OCI-LY1 (cell line): ENCODE measurements at regions not wholly inside any gene's neighbourhood (a gene's known extent, or its start where the extent isn't known, plus 50 kb on each side); places are given as distances from the start of the nearest gene placed in this dataset.

Experiments used
- H2AFZ ChIP-seq: fragments of 200-600 bp; sonication (generic), shearing (Covaris generic); 2 replicates; pipeline ENCODE4 v1.6.0; 2014; ENCODE audit warnings: antibody characterized with exemption, mild to moderate bottlenecking, low read length
- H3F3A ChIP-seq: fragments of 200-600 bp; sonication (generic), shearing (Covaris generic); 2 replicates; pipeline ENCODE4 v1.6.0; 2014; ENCODE audit warnings: mild to moderate bottlenecking, antibody characterized with exemption, low read length, moderate library complexity; ENCODE audit not compliant: insufficient read depth
- H3K27ac ChIP-seq: fragments of 200-600 bp; sonication (generic); 2 replicates; pipeline ENCODE4 v1.5.1; 2014; ENCODE audit warnings: low read length, mixed run types, mild to moderate bottlenecking, low read depth; ENCODE audit not compliant: poor library complexity, severe bottlenecking
- H3K27me3 ChIP-seq: fragments of 200-600 bp; sonication (generic); 2 replicates; pipeline ENCODE4 v1.6.0; 2014; ENCODE audit warnings: antibody characterized with exemption, mild to moderate bottlenecking, low read length, moderate library complexity; ENCODE audit not compliant: insufficient read depth
- H3K36me3 ChIP-seq: fragments of 200-600 bp; sonication (generic); 2 replicates; pipeline ENCODE4 v1.6.1; 2014; ENCODE audit warnings: mild to moderate bottlenecking, antibody characterized with exemption, low read length, moderate library complexity, mixed read lengths; ENCODE audit not compliant: insufficient read depth
- H3K4me1 ChIP-seq: fragments of 200-600 bp; sonication (generic); 2 replicates; pipeline ENCODE4 v1.5.1; 2014; ENCODE audit warnings: mild to moderate bottlenecking, low read length, moderate library complexity; ENCODE audit not compliant: insufficient read depth, severe bottlenecking
- H3K4me2 ChIP-seq: fragments of 200-600 bp; sonication (generic), shearing (Covaris generic); 2 replicates; pipeline ENCODE4 v1.6.1; 2014; ENCODE audit warnings: low read length
- H3K4me3 ChIP-seq: fragments of 200-600 bp; sonication (generic); 2 replicates; pipeline ENCODE4 v1.5.1; 2014; ENCODE audit warnings: low read length, low read depth, mild to moderate bottlenecking, mixed read lengths; ENCODE audit not compliant: poor library complexity, severe bottlenecking
- H3K79me2 ChIP-seq: fragments of 200-600 bp; shearing (Covaris generic); 2 replicates; pipeline ENCODE4 v1.6.1; 2016; ENCODE audit warnings: mixed run types, low read length, mixed read lengths; ENCODE audit not compliant: insufficient read depth
- H3K9ac ChIP-seq: fragments of 200-600 bp; sonication (generic), shearing (Covaris generic); 2 replicates; pipeline ENCODE4 v1.6.1; 2014; ENCODE audit warnings: mild to moderate bottlenecking, low read length, mixed read lengths
- H3K9me2 ChIP-seq: fragments of 200-600 bp; sonication (generic), shearing (Covaris generic); 2 replicates; pipeline ENCODE4 v1.6.1; 2014; ENCODE audit warnings: low read depth, mild to moderate bottlenecking, low read length, mixed read lengths
- H3K9me3 ChIP-seq: fragments of 200-600 bp; shearing (Covaris generic); 2 replicates; pipeline ENCODE4 v1.6.1; 2014; ENCODE audit warnings: low read length, mixed read lengths
- H4K20me1 ChIP-seq: fragments of 200-600 bp; sonication (generic), shearing (Covaris generic); 2 replicates; pipeline ENCODE4 v1.6.0; 2016; ENCODE audit warnings: mild to moderate bottlenecking, low read length; ENCODE audit not compliant: insufficient read depth
- CTCF ChIP-seq: fragments of 200-600 bp; sonication (generic), shearing (Covaris generic); IDR thresholded peaks from 2 replicates; pipeline ENCODE4 v1.5.1; 2017; ENCODE audit warnings: mild to moderate bottlenecking, antibody characterized with exemption, low read length, moderate library complexity, mixed read lengths
- EZH2 ChIP-seq: fragments of 200-600 bp; sonication (generic), shearing (Covaris generic); IDR thresholded peaks from 2 replicates; pipeline ENCODE4 v1.8.0; 2017; ENCODE audit warnings: borderline replicate concordance, mixed run types, mild to moderate bottlenecking, antibody characterized with exemption, low read length, moderate library complexity, mixed read lengths

- H3K9me2 ChIP-seq, result no peaks in the 10 kb centered on the region
- no peaks in the 10 kb centered on the region for H3K4me1 ChIP-seq
- no peaks in the 10 kb centered on the region for H3K27me3 ChIP-seq
- H3F3A ChIP-seq, result no peaks in the 10 kb centered on the region
- no peaks in the 10 kb centered on the region for H3K79me2 ChIP-seq
- TF ChIP-seq EZH2 (no peak), CTCF (no peak)
- no peaks in the 10 kb centered on the region for H4K20me1 ChIP-seq
- H2AFZ ChIP-seq, result no peak overlapping the region
- no peak overlapping the region for H3K4me3 ChIP-seq
- H3K9ac ChIP-seq, result no peak overlapping the region
- no peaks in the 10 kb centered on the region for H3K36me3 ChIP-seq
- H3K4me2 ChIP-seq, result no peak overlapping the region
- no peaks in the 10 kb centered on the region for H3K9me3 ChIP-seq
- no peak overlapping the region for H3K27ac ChIP-seq
Measured at GRCh38 chr5:74550927-74551326, 89.6 kb downstream of the ENC1 start.

GRCh38 chr5:74549384-74549783, 91.1 kb downstream of the ENC1 start:
- no peaks in the 10 kb centered on the region for H3K9me2 ChIP-seq
- no peaks in the 10 kb centered on the region for H3K36me3 ChIP-seq
- H2AFZ ChIP-seq, result no peak overlapping the region
- H3K4me2 ChIP-seq, result no peak overlapping the region
- H4K20me1 ChIP-seq, result no peaks in the 10 kb centered on the region
- no peaks in the 10 kb centered on the region for H3K79me2 ChIP-seq
- no peak overlapping the region for H3K4me3 ChIP-seq
- H3F3A ChIP-seq, result no peaks in the 10 kb centered on the region
- no peaks in the 10 kb centered on the region for H3K27me3 ChIP-seq
- TF ChIP-seq EZH2 (no peak), CTCF (no peak)
- no peak overlapping the region for H3K27ac ChIP-seq
- no peak overlapping the region for H3K9ac ChIP-seq
- H3K9me3 ChIP-seq, result no peaks in the 10 kb centered on the region
- no peaks in the 10 kb centered on the region for H3K4me1 ChIP-seq

GRCh38 chr5:74546796-74547195, 93.7 kb downstream of the ENC1 start:
- H3K4me1 ChIP-seq, result no peaks in the 10 kb centered on the region
- no peaks in the 10 kb centered on the region for H3K36me3 ChIP-seq
- no peaks in the 10 kb centered on the region for H3F3A ChIP-seq
- no peak overlapping the region for H3K4me2 ChIP-seq
- no peak overlapping the region for H3K4me3 ChIP-seq
- H4K20me1 ChIP-seq, result no peaks in the 10 kb centered on the region
- TF ChIP-seq EZH2 (no peak), CTCF (no peak)
- H3K9ac ChIP-seq, result no peak overlapping the region
- H3K9me3 ChIP-seq, result no peaks in the 10 kb centered on the region
- no peaks in the 10 kb centered on the region for H3K27me3 ChIP-seq
- H3K79me2 ChIP-seq, result no peaks in the 10 kb centered on the region
- no peaks in the 10 kb centered on the region for H3K9me2 ChIP-seq
- H2AFZ ChIP-seq, result no peak overlapping the region
- H3K27ac ChIP-seq, result no peak overlapping the region
